Nephron progenitor cell (in vitro differentiated cells): ENCODE measurements at regions not wholly inside any gene's neighbourhood (a gene's known extent, or its start where the extent isn't known, plus 50 kb on each side); places are given as distances from the start of the nearest gene placed in this dataset.

Experiments used
- DNase-seq: peaks from one replicate; pipeline ENCODE4 v3.0.0; 2021
- H3K27ac Mint-ChIP-seq: 2 replicates; pipeline ENCODE4 v1.8.0; 2021; ENCODE audit warnings: mild to moderate bottlenecking, moderate library complexity, mixed read lengths
- H3K27me3 Mint-ChIP-seq: 2 replicates; pipeline ENCODE4 v1.8.0; 2021; ENCODE audit warnings: mild to moderate bottlenecking, low read depth, mixed read lengths; ENCODE audit not compliant: poor library complexity
- H3K36me3 Mint-ChIP-seq: 2 replicates; pipeline ENCODE4 v1.8.0; 2021; ENCODE audit warnings: low read depth, mixed read lengths
- H3K4me1 Mint-ChIP-seq: 2 replicates; pipeline ENCODE4 v1.8.0; 2021; ENCODE audit warnings: mixed read lengths
- H3K4me3 Mint-ChIP-seq: 2 replicates; pipeline ENCODE4 v1.8.0; 2021; ENCODE audit warnings: mild to moderate bottlenecking, moderate library complexity, mixed read lengths
- H3K9me3 Mint-ChIP-seq: 2 replicates; pipeline ENCODE4 v1.8.0; 2021; ENCODE audit warnings: mild to moderate bottlenecking, moderate library complexity, mixed read lengths
- TF ChIP-seq, protein P1 (sequence below): fragments of 200-600 bp; sonication (generic); IDR thresholded peaks from 2 replicates; pipeline ENCODE4 v1.5.0; 2021; ENCODE audit warnings: antibody characterized with exemption

GRCh38 chr17:5703736-5704135, 119.4 kb upstream of the NLRP1 start:
- TF ChIP-seq, protein P1, sequence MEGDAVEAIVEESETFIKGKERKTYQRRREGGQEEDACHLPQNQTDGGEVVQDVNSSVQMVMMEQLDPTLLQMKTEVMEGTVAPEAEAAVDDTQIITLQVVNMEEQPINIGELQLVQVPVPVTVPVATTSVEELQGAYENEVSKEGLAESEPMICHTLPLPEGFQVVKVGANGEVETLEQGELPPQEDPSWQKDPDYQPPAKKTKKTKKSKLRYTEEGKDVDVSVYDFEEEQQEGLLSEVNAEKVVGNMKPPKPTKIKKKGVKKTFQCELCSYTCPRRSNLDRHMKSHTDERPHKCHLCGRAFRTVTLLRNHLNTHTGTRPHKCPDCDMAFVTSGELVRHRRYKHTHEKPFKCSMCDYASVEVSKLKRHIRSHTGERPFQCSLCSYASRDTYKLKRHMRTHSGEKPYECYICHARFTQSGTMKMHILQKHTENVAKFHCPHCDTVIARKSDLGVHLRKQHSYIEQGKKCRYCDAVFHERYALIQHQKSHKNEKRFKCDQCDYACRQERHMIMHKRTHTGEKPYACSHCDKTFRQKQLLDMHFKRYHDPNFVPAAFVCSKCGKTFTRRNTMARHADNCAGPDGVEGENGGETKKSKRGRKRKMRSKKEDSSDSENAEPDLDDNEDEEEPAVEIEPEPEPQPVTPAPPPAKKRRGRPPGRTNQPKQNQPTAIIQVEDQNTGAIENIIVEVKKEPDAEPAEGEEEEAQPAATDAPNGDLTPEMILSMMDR = no peak
- peaks cover 64% of the 10 kb centered on the region for H3K4me1 Mint-ChIP-seq
- no peak for DNase-seq

DNA sequence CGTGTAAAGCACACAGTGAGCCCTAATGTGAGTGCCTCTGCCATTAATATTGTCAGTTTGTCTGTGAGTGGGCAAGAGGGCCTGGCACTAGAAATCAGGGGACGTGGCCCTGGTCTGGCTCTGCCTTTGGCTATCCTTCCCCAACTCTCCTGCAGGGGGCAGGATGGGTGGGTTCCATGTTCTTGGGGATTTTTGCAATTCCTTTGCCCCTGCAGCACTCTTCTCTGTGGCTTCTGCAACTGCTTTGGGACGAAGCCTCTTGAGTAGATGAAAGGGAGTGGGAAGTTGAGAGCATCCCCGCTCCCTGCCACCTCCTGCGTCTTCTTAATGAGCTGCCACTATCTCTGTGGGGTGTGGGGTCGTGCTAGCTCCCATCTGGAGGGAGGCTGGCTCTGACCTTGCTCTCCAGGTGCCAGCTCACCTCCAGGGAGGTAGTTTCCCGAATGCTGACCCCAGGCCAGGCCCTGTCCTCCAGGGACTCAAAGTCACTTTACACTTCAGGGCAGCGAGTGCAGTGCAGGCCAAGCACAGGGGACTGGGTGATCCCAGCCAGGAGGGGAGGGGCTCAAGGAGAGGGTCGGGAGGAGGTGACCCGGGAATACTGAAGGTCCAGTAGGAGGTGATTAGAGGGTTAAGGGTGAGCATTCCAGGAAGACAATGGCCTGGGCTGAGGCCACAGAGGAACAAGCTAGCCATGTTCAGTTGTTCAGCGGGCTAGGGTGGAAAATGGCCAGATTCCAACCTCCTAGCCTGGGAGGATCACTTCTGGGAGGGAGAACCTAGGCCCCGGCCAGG, 121.0 kb upstream of the NLRP1 start:
- peaks cover 18% of the 10 kb centered on the region for H3K9me3 Mint-ChIP-seq
- no peak overlapping the region for H3K27ac Mint-ChIP-seq
- no peak overlapping the region for H3K4me3 Mint-ChIP-seq
- DNase-seq = peak; percentile 41
- H3K36me3 Mint-ChIP-seq = no peaks in the 10 kb centered on the region
- H3K27me3 Mint-ChIP-seq = peaks cover 3% of the 10 kb centered on the region
- TF ChIP-seq, protein P1 = peak; percentile 45
- H3K4me1 Mint-ChIP-seq = peaks cover 55% of the 10 kb centered on the region

More at GRCh38 chr17:5703736-5704135, 119.4 kb upstream of the NLRP1 start:
- no peak overlapping the region for H3K4me3 Mint-ChIP-seq
- H3K36me3 Mint-ChIP-seq = no peaks in the 10 kb centered on the region
- H3K27me3 Mint-ChIP-seq = peaks cover 5% of the 10 kb centered on the region
- H3K9me3 Mint-ChIP-seq = peaks cover 21% of the 10 kb centered on the region
- peak overlapping the region; percentile 17 for H3K27ac Mint-ChIP-seq

DNA sequence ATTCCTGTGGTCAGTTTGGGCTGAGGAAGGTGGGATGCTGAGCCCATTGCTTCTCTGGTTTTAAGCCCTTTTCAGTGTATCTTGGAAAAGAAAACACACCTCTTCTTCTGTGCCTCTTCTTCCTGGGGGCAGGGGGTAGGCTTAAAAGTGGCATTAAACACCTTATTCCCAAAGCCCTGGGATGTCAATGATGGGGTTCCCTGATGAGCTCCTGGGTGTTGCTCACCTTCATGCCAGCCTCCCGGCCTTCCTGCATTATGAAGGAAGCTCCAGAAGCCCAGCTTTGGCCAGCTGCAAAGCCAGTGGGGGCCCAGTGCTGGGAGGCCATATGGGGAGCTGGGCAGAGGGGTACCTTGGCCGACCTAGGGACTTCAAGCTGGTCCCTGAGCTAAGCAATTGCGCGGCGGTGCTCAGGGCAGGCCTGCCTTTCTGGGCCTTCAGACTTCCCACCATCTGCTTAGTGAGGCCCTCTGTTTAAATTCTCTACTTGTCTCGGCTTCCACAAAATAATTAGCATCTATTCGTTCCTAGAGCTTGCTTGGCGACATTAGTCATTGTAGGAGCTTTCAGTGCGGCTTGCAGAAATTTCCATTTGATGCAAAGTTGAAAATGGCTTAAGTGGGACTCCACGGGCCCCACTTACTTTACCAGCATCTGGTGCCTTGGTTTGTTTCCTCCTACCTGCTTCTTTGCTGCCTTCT, 121.7 kb upstream of the NLRP1 start:
- Mint-ChIP-seq H3K9me3 (peaks cover 20% of the 10 kb centered on the region), H3K36me3 (no peaks in the 10 kb centered on the region), H3K27me3 (peaks cover 3% of the 10 kb centered on the region), H3K4me1 (peaks cover 47% of the 10 kb centered on the region), H3K4me3 (no peak overlapping the region), H3K27ac (no peak overlapping the region)
- TF ChIP-seq, protein P1 = no peak
- no peak for DNase-seq

DNA sequence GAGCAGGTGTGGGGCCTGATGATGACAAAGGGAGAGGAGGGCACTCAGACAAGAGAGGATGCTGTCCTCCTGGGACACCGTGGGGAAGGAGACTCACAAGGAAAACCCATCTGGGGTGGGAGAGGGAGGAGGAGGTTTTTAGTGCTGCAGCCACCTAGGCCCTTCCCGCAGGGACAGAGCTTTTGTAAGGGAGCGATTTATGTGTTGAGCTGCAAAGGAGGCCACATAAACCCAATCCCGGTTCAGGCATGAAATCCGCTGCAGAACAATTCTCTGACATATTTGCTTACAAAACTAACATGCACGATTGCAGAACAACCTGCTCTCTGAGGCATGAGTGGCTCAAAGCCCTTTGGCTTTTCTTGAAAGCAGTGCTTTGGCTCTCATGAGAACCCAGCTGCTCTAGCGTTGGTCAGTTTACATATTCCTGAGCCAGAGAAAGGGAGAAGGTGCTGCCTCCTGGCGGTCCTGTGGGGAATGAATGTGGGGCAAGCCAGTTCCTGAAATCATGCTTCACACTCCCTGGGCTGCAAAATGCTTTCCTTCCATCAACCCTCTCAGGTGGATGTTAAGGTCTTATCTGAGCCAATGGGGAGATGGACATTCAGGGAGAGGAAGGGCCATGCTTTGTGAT, 122.4 kb upstream of the NLRP1 start:
- TF ChIP-seq, protein P1 = peak; percentile 87
- Mint-ChIP-seq H3K27ac (no peak overlapping the region), H3K27me3 (peaks cover 3% of the 10 kb centered on the region), H3K4me3 (no peak overlapping the region), H3K9me3 (peaks cover 20% of the 10 kb centered on the region), H3K36me3 (no peaks in the 10 kb centered on the region), H3K4me1 (peaks cover 42% of the 10 kb centered on the region)
- DNase-seq = peak; percentile 79

DNA sequence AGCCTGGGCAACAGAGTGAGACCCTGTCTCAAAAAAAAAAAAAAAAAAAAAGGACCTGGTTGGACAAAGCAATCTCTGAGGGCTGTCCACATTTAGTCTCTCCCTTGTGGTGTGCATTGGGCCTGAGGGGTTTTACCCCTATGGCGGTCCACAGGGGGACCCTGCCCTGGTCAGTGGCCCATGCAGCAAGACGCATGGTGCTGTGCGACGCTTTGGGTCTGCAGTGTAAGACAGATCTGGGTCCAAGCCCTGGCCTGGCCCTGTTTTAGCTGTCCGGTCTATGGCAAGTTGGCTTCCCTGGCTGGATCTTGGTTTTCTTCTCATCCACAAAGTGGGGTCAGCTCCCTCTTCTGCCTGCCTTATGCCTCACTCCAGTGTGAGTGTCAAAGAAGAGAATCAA, 123.2 kb upstream of the NLRP1 start:
- H3K4me1 Mint-ChIP-seq = peaks cover 42% of the 10 kb centered on the region
- H3K4me3 Mint-ChIP-seq = no peak overlapping the region
- TF ChIP-seq, protein P1 = no peak
- no peaks in the 10 kb centered on the region for H3K36me3 Mint-ChIP-seq
- H3K9me3 Mint-ChIP-seq = peaks cover 14% of the 10 kb centered on the region
- no peak for DNase-seq
- no peak overlapping the region for H3K27ac Mint-ChIP-seq
- peaks cover 6% of the 10 kb centered on the region for H3K27me3 Mint-ChIP-seq
